OCI-LY3 (cell line): ENCODE measurements at regions not wholly inside any gene's neighbourhood (a gene's known extent, or its start where the extent isn't known, plus 50 kb on each side); places are given as distances from the start of the nearest gene placed in this dataset.

ENCODE experiments used
- H2AFZ ChIP-seq: fragments of 200-600, 300-600 bp; shearing (Covaris generic); 2 replicates; pipeline ENCODE4 v1.6.0; 2014; ENCODE audit warnings: antibody characterized with exemption, low read depth, low read length
- H3K27ac ChIP-seq: fragments of 200-600, 300-600 bp; sonication (generic); 2 replicates; pipeline ENCODE4 v1.5.1; 2014; ENCODE audit warnings: mild to moderate bottlenecking, low read length, moderate library complexity, mixed read lengths
- H3K27me3 ChIP-seq: fragments of 200-600, 300-600 bp; sonication (generic); 2 replicates; pipeline ENCODE4 v1.6.1; 2014; ENCODE audit warnings: low read depth, low read length, mixed read lengths
- H3K36me3 ChIP-seq: fragments of 200-600, 300-600 bp; sonication (generic); replicated peaks from 2 replicates; pipeline ENCODE3; 2014; ENCODE audit warnings: low read depth, low read length, mixed read lengths
- H3K4me1 ChIP-seq: fragments of 300-600, 200-600 bp; sonication (generic); 2 replicates; pipeline ENCODE4 v1.6.1; 2014; ENCODE audit warnings: low read length, mixed read lengths
- H3K4me2 ChIP-seq: fragments of 200-600, 300-600 bp; sonication (generic); 2 replicates; pipeline ENCODE4 v1.6.1; 2014; ENCODE audit warnings: low read length, mixed read lengths
- H3K4me3 ChIP-seq: fragments of 300-600, 200-600 bp; sonication (generic); 2 replicates; pipeline ENCODE4 v1.5.1; 2014; ENCODE audit warnings: antibody characterized with exemption, mild to moderate bottlenecking, low read length, moderate library complexity
- H3K79me2 ChIP-seq: fragments of 300-600, 200-600 bp; shearing (Covaris generic); 2 replicates; pipeline ENCODE4 v1.6.1; 2014; ENCODE audit warnings: mild to moderate bottlenecking, low read length, mixed read lengths
- H3K9ac ChIP-seq: fragments of 300-600, 200-600 bp; shearing (Covaris generic); 2 replicates; pipeline ENCODE4 v1.6.0; 2014; ENCODE audit warnings: mild to moderate bottlenecking, low read length, moderate library complexity
- H3K9me3 ChIP-seq: fragments of 200-600, 300-600 bp; shearing (Covaris generic); 2 replicates; pipeline ENCODE4 v1.6.1; 2014; ENCODE audit warnings: low read length, mixed read lengths; ENCODE audit not compliant: insufficient read depth
- H4K20me1 ChIP-seq: fragments of 200-600, 300-600 bp; sonication (generic); 2 replicates; pipeline ENCODE4 v1.6.1; 2016; ENCODE audit warnings: low read length, mixed read lengths; ENCODE audit not compliant: insufficient read depth
- CTCF ChIP-seq: fragments of 200-600, 300-600 bp; sonication (generic); IDR thresholded peaks from 2 replicates; pipeline ENCODE4 v1.5.1; 2014; ENCODE audit warnings: antibody characterized with exemption, low read length, low read depth
- EZH2phosphoT487 ChIP-seq: fragments of 200-600 bp; shearing (Covaris generic); IDR thresholded peaks from 2 replicates; pipeline ENCODE4 v1.6.1; 2018; ENCODE audit warnings: antibody characterized with exemption, mixed run types, low read depth

DNA sequence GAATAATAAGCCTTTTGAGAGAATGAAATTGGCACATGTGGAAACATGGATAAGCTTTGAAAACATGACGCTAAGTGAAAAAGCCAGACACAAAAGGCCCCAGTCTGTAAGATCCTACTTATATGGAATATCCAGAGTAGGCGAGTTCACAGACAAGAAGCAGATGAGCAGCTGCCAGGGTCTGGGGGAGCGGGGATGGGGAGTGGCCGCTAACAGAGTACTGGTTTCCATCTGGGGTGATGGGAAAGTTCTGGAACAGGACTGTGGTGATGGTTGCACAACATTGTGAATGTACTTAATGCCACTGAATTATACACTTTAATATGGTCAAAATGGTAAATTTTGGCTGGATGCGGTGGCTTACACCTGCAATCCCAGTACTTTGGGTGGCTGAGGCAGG lies 126.5 kb downstream of the SPATA19 start:
- no peaks in the 10 kb centered on the region for H3K9me3 ChIP-seq
- H3K9ac ChIP-seq = no peak overlapping the region
- TF ChIP-seq CTCF (no peak), EZH2phosphoT487 (no peak)
- H3K27me3 ChIP-seq = no peaks in the 10 kb centered on the region
- no peaks in the 10 kb centered on the region for H3K36me3 ChIP-seq
- no peak overlapping the region for H3K4me2 ChIP-seq
- H3K27ac ChIP-seq = no peak overlapping the region
- no peak overlapping the region for H3K4me3 ChIP-seq
- H2AFZ ChIP-seq = no peak overlapping the region
- H3K79me2 ChIP-seq = no peaks in the 10 kb centered on the region
- no peaks in the 10 kb centered on the region for H3K4me1 ChIP-seq
- H4K20me1 ChIP-seq = no peaks in the 10 kb centered on the region

DNA sequence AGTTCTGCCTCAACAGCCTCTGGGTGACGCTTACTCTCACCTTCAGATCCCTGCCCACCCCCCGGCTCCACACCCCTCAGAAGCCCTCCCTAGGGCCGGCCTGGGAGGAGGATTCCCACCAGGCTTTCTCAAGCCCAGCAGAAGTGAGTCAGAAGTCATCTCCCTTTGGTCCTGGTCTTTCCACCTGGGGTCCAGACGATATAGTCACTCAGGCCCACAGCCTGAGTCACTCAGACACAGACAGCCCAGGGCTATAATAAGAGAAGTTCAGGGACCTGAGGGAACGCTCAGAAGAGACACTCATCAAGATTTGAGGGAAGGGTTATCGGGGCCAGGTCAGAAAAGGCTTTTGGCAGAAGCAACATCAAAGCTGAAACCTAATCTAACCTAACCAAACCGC lies 127.1 kb downstream of the SPATA19 start:
- Histone ChIP-seq H3K9me3 (no peaks in the 10 kb centered on the region), H3K79me2 (no peaks in the 10 kb centered on the region), H3K9ac (no peak overlapping the region), H3K36me3 (no peaks in the 10 kb centered on the region), H4K20me1 (no peaks in the 10 kb centered on the region), H3K27ac (no peak overlapping the region), H3K4me1 (no peaks in the 10 kb centered on the region), H3K4me3 (no peak overlapping the region), H3K27me3 (no peaks in the 10 kb centered on the region), H3K4me2 (no peak overlapping the region), H2AFZ (no peak overlapping the region)
- TF ChIP-seq CTCF = no peak
- no peak for TF ChIP-seq EZH2phosphoT487

DNA sequence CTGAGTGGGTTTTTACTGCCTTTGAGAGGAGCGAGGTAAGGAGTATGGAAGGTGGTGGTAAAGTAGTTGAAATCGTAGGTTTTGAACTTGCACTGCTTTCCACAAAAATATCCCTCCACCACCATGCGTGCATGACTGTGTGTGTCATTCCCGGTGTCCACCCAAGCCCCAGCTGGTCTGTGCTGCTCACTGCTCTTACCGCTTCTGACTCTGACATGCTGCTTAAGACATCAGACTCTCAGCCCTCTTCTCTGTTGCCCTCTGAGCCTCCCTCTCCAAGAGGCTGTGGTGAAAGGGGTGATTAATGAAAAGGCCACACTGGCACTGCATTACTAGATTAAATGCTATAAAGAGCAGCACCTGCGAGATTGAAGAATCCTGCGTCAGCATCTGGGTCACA lies 128.7 kb downstream of the SPATA19 start:
- TF ChIP-seq EZH2phosphoT487 (no peak), CTCF (no peak)
- no peaks in the 10 kb centered on the region for H3K9me3 ChIP-seq
- no peak overlapping the region for H3K9ac ChIP-seq
- no peaks in the 10 kb centered on the region for H4K20me1 ChIP-seq
- no peaks in the 10 kb centered on the region for H3K4me1 ChIP-seq
- H2AFZ ChIP-seq = no peak overlapping the region
- H3K79me2 ChIP-seq = no peaks in the 10 kb centered on the region
- H3K27ac ChIP-seq = no peak overlapping the region
- no peak overlapping the region for H3K4me3 ChIP-seq
- no peaks in the 10 kb centered on the region for H3K27me3 ChIP-seq
- H3K36me3 ChIP-seq = no peaks in the 10 kb centered on the region
- H3K4me2 ChIP-seq = no peak overlapping the region

- no peak overlapping the region for H2AFZ ChIP-seq
- no peaks in the 10 kb centered on the region for H3K36me3 ChIP-seq
- no peaks in the 10 kb centered on the region for H4K20me1 ChIP-seq
- H3K27ac ChIP-seq = no peak overlapping the region
- no peaks in the 10 kb centered on the region for H3K79me2 ChIP-seq
- no peaks in the 10 kb centered on the region for H3K9me3 ChIP-seq
- TF ChIP-seq EZH2phosphoT487 (no peak), CTCF (no peak)
- H3K27me3 ChIP-seq = no peaks in the 10 kb centered on the region
- H3K4me2 ChIP-seq = no peak overlapping the region
- H3K4me1 ChIP-seq = no peaks in the 10 kb centered on the region
- H3K4me3 ChIP-seq = no peak overlapping the region
- H3K9ac ChIP-seq = no peak overlapping the region
Observed at GRCh38 chr11:133715602-133716001, 129.7 kb downstream of the SPATA19 start.
